ENCODE measurements at regions not wholly inside any gene's neighbourhood (a gene's known extent, or its start where the extent isn't known, plus 50 kb on each side); places are given as distances from the start of the nearest gene placed in this dataset.
"Not testable (repeated sequence)": the region's sequence is repeated elsewhere in the genome, so short reads cannot be mapped to it uniquely, and the experiment has no call there.

GRCh38 chr17:70324031-70324430 is 154.7 kb downstream of the KCNJ2 start:
- Mint-ChIP-seq H3K27me3 (no peaks in the 10 kb centered on the region), H3K9me3 (peaks cover 0 to 2% (median 1%) of the 10 kb centered on the region in 3 donors), H3K36me3 (no peaks in the 10 kb centered on the region), H3K27ac (no peak overlapping the region), H3K4me1 (no peaks in the 10 kb centered on the region), H3K4me3 (no peak overlapping the region)

GRCh38 chr17:70327279-70327678 is 157.9 kb downstream of the KCNJ2 start:
- Mint-ChIP-seq H3K36me3 (no peaks in the 10 kb centered on the region), H3K9me3 (peaks cover 0 to 1% (median 0%) of the 10 kb centered on the region in 3 donors), H3K27me3 (no peaks in the 10 kb centered on the region), H3K4me3 (no peak overlapping the region), H3K27ac (no peak overlapping the region), H3K4me1 (no peaks in the 10 kb centered on the region)

- no peaks in the 10 kb centered on the region for H3K27me3 Mint-ChIP-seq
- no peak overlapping the region for H3K4me3 Mint-ChIP-seq
- H3K9me3 Mint-ChIP-seq = peaks cover 0 to 1% (median 0%) of the 10 kb centered on the region in 3 donors
- H3K27ac Mint-ChIP-seq = no peak overlapping the region
- H3K4me1 Mint-ChIP-seq = no peaks in the 10 kb centered on the region
- H3K36me3 Mint-ChIP-seq = no peaks in the 10 kb centered on the region
Measured at GRCh38 chr17:70327723-70328122, 158.4 kb downstream of the KCNJ2 start.

GRCh38 chr17:70329721-70330120 is 160.4 kb downstream of the KCNJ2 start:
- Mint-ChIP-seq H3K9me3 (peaks cover 0 to 3% (median 1%) of the 10 kb centered on the region in 3 donors), H3K27ac (no peak overlapping the region), H3K4me3 (no peak overlapping the region), H3K4me1 (no peaks in the 10 kb centered on the region), H3K36me3 (no peaks in the 10 kb centered on the region), H3K27me3 (no peaks in the 10 kb centered on the region)

- not testable (repeated sequence) for H3K36me3 Mint-ChIP-seq, H3K9me3 Mint-ChIP-seq, H3K27me3 Mint-ChIP-seq, H3K27ac Mint-ChIP-seq, H3K4me3 Mint-ChIP-seq, H3K4me1 Mint-ChIP-seq
Measured at GRCh38 chr17:70331066-70331465, 161.7 kb downstream of the KCNJ2 start.

GRCh38 chr17:70332356-70333210 is 163.3 kb downstream of the KCNJ2 start:
- no peak overlapping the region for H3K27ac Mint-ChIP-seq
- H3K4me1 Mint-ChIP-seq = no peaks in the 10 kb centered on the region
- H3K27me3 Mint-ChIP-seq = peaks cover 2% of the 10 kb centered on the region
- H3K9me3 Mint-ChIP-seq = peaks cover 0 to 5% (median 3%) of the 10 kb centered on the region in 3 donors
- no peak overlapping the region for H3K4me3 Mint-ChIP-seq
- no peaks in the 10 kb centered on the region for H3K36me3 Mint-ChIP-seq

- H3K27ac Mint-ChIP-seq = no peak overlapping the region
- H3K27me3 Mint-ChIP-seq = peaks cover 2% of the 10 kb centered on the region
- H3K4me3 Mint-ChIP-seq = no peak overlapping the region
- H3K9me3 Mint-ChIP-seq = peaks cover 0 to 5% (median 2%) of the 10 kb centered on the region in 3 donors
- H3K36me3 Mint-ChIP-seq = peaks cover 2% of the 10 kb centered on the region
- no peaks in the 10 kb centered on the region for H3K4me1 Mint-ChIP-seq
Measured at GRCh38 chr17:70336411-70336810, 167.1 kb downstream of the KCNJ2 start.

- peaks cover 0 to 2% (median 0%) of the 10 kb centered on the region in 3 donors for H3K4me1 Mint-ChIP-seq
- no peak overlapping the region for H3K27ac Mint-ChIP-seq
- no peak overlapping the region for H3K4me3 Mint-ChIP-seq
Measured at GRCh38 chr17:70338946-70339354, 169.6 kb downstream of the KCNJ2 start.

GRCh38 chr17:70343114-70343513 is 173.8 kb downstream of the KCNJ2 start:
- Mint-ChIP-seq H3K27me3 (no peaks in the 10 kb centered on the region), H3K4me3 (peak overlapping the region in 1 of 4 donors; percentile 12), H3K9me3 (peaks cover 0 to 1% (median 0%) of the 10 kb centered on the region in 3 donors), H3K4me1 (peaks cover 0 to 2% (median 0%) of the 10 kb centered on the region in 3 donors), H3K27ac (no peak overlapping the region), H3K36me3 (no peaks in the 10 kb centered on the region)

More at GRCh38 chr17:70338946-70339354, 169.6 kb downstream of the KCNJ2 start:
- H3K36me3 Mint-ChIP-seq = peaks cover 2% of the 10 kb centered on the region
- H3K9me3 Mint-ChIP-seq = peaks cover 0 to 5% (median 2%) of the 10 kb centered on the region in 3 donors
- peaks cover 2% of the 10 kb centered on the region for H3K27me3 Mint-ChIP-seq

- Mint-ChIP-seq H3K9me3 (peaks cover 0 to 3% (median 2%) of the 10 kb centered on the region in 3 donors), H3K27me3 (no peaks in the 10 kb centered on the region), H3K36me3 (no peaks in the 10 kb centered on the region), H3K4me1 (peaks cover 0 to 2% (median 0%) of the 10 kb centered on the region in 3 donors), H3K4me3 (no peak overlapping the region), H3K27ac (no peak overlapping the region)
Measured at GRCh38 chr17:70344386-70345060, 175.2 kb downstream of the KCNJ2 start.

GRCh38 chr17:70345061-70345460 is 175.7 kb downstream of the KCNJ2 start:
- Mint-ChIP-seq H3K4me3 (no peak overlapping the region), H3K9me3 (peaks cover 0 to 3% (median 2%) of the 10 kb centered on the region in 3 donors), H3K36me3 (no peaks in the 10 kb centered on the region), H3K4me1 (peaks cover 0 to 2% (median 0%) of the 10 kb centered on the region in 3 donors), H3K27me3 (no peaks in the 10 kb centered on the region), H3K27ac (no peak overlapping the region)

GRCh38 chr17:70352834-70353233 is 183.5 kb downstream of the KCNJ2 start:
- H3K4me3 Mint-ChIP-seq = no peak overlapping the region
- H3K4me1 Mint-ChIP-seq = peaks cover 0 to 2% (median 0%) of the 10 kb centered on the region in 3 donors
- H3K9me3 Mint-ChIP-seq = peaks cover 2 to 4% (median 4%) of the 10 kb centered on the region in 3 donors

GRCh38 chr17:70353408-70354092 is 184.2 kb downstream of the KCNJ2 start:
- Mint-ChIP-seq H3K4me1 (peaks cover 0 to 2% (median 0%) of the 10 kb centered on the region in 3 donors), H3K27me3 (no peaks in the 10 kb centered on the region), H3K27ac (no peak overlapping the region), H3K4me3 (no peak overlapping the region), H3K9me3 (peaks cover 2 to 6% (median 4%) of the 10 kb centered on the region in 3 donors), H3K36me3 (no peaks in the 10 kb centered on the region)

More at GRCh38 chr17:70352834-70353233, 183.5 kb downstream of the KCNJ2 start:
- no peaks in the 10 kb centered on the region for H3K27me3 Mint-ChIP-seq
- H3K27ac Mint-ChIP-seq = no peak overlapping the region
- H3K36me3 Mint-ChIP-seq = no peaks in the 10 kb centered on the region

GRCh38 chr17:70355185-70355584 is 185.9 kb downstream of the KCNJ2 start:
- H3K4me3 Mint-ChIP-seq = no peak overlapping the region
- H3K27me3 Mint-ChIP-seq = no peaks in the 10 kb centered on the region
- H3K9me3 Mint-ChIP-seq = peaks cover 0 to 6% (median 2%) of the 10 kb centered on the region in 3 donors
- no peak overlapping the region for H3K27ac Mint-ChIP-seq
- no peaks in the 10 kb centered on the region for H3K36me3 Mint-ChIP-seq
- peaks cover 0 to 2% (median 0%) of the 10 kb centered on the region in 3 donors for H3K4me1 Mint-ChIP-seq

GRCh38 chr17:70357190-70357589 is 187.9 kb downstream of the KCNJ2 start:
- no peaks in the 10 kb centered on the region for H3K27me3 Mint-ChIP-seq
- H3K4me1 Mint-ChIP-seq = peaks cover 0 to 4% (median 0%) of the 10 kb centered on the region in 3 donors
- no peak overlapping the region for H3K27ac Mint-ChIP-seq
- H3K9me3 Mint-ChIP-seq = peaks cover 0 to 3% (median 2%) of the 10 kb centered on the region in 3 donors
- no peak overlapping the region for H3K4me3 Mint-ChIP-seq
- no peaks in the 10 kb centered on the region for H3K36me3 Mint-ChIP-seq

All from IgD-negative memory B cell (primary cell).